ENCODE measurements at regions not wholly inside any gene's neighbourhood (a gene's known extent, or its start where the extent isn't known, plus 50 kb on each side); places are given as distances from the start of the nearest gene placed in this dataset.
A peak's percentile ranks its signal among the peaks of the same experiment; 100 is the strongest.

DNA sequence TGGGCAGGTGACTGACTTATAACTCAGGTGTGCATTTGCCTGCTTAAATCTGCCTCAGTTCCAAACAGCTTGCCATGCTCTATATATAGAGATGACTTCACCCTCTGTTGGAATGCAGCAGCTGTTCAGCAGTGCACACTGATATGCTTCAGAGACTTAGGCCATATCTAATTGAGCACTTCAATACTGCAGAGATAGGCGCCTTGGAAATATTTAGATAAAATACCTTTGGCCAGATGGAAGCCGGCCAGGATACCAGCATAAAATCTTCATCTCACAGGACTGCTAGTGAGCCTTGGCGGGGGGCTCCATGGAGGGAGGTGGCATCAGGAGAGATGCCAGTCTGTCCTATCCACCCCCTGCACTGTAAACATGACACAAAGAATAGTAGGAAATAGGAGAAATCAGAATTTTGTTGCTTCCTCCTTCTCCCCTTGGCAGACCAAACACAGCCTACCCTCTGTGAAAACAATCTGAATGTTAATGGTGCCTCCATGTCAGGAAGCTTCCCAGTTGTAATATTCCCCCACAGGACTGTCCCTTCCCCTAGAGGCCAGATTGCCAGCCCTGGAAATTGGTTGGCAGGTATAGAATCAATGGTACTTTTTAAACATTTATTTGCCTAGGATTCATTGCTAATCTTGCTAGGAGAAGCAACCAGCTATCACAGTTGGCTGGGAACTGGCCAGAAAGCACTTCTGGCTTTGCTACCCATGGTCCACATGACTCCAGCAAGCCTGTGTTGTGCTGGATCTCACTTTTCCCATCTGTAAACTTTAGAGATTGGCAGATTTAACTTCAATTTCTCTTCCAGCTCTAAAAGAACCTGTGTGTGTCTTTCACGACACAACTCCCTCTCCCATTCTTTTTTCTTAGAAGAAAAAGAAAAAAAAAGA, 215.5 kb upstream of the KCNMB2 start:
- Histone ChIP-seq H3K27ac (peak overlapping the region; percentile 1 to 54 (median 38)), H3K27me3 (no peaks in the 10 kb centered on the region), H3K9me3 (no peaks in the 10 kb centered on the region), H3K4me3 (no peak overlapping the region), H3K36me3 (no peaks in the 10 kb centered on the region), H3K4me1 (peaks cover 19% of the 10 kb centered on the region in 2 donors)
- DNase-seq (peak; percentile 33 to 43), ATAC-seq (peak; percentile 99 to 100)
- in situ Hi-C loops (cut with MboI; ENCODE audit: low sequenced_read_pairs in 4 of 4), result no loop called here
- no peak for TF ChIP-seq POLR2A (IDR thresholded peaks at IDR 0.05)
- TF ChIP-seq, protein P1, sequence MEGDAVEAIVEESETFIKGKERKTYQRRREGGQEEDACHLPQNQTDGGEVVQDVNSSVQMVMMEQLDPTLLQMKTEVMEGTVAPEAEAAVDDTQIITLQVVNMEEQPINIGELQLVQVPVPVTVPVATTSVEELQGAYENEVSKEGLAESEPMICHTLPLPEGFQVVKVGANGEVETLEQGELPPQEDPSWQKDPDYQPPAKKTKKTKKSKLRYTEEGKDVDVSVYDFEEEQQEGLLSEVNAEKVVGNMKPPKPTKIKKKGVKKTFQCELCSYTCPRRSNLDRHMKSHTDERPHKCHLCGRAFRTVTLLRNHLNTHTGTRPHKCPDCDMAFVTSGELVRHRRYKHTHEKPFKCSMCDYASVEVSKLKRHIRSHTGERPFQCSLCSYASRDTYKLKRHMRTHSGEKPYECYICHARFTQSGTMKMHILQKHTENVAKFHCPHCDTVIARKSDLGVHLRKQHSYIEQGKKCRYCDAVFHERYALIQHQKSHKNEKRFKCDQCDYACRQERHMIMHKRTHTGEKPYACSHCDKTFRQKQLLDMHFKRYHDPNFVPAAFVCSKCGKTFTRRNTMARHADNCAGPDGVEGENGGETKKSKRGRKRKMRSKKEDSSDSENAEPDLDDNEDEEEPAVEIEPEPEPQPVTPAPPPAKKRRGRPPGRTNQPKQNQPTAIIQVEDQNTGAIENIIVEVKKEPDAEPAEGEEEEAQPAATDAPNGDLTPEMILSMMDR (IDR thresholded peaks at IDR 0.05 in 4 of 5, conservative IDR thresholded peaks at IDR 0.05 in 1 of 5), result peak in 1 of 5 experiments; percentile 20
- intact Hi-C loops (cut with DNase I; ENCODE audit: low total_unique reads), result loop anchor here (5.0 to 10.0 kb wide), 3 partner anchors 47 to 576 kb away; no protein-coding TSS in a partner anchor

DNA sequence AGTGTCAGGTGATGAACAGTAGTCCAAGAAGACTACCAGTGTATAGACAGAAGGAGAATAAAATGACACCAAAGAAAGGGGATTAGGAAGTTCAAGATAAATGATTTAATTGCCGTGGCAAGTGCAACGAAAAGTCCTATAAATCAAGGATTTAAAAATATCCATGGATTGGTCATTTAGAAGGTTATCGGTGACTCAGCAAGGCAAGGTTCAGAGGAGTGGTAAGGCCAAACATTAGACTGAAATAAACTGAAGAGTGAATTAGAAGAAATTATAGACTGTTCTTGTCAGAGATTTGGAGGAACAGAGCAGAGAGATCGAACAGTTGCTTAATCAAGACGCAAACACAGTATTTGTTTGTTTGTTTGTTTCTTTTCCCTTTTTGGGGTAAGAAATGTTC, 211.9 kb upstream of the KCNMB2 start:
- in situ Hi-C loops (cut with MboI; ENCODE audit: low sequenced_read_pairs in 4 of 4), result no loop called here
- intact Hi-C loops (cut with DNase I; ENCODE audit: low total_unique reads), result loop anchor here (5.0 to 10.0 kb wide), 3 partner anchors 43 to 580 kb away; no protein-coding TSS in a partner anchor
- DNase-seq (no peak), ATAC-seq (no peak)
- Histone ChIP-seq H3K27ac (no peak overlapping the region), H3K4me3 (no peak overlapping the region), H3K27me3 (no peaks in the 10 kb centered on the region), H3K9me3 (no peaks in the 10 kb centered on the region), H3K36me3 (no peaks in the 10 kb centered on the region), H3K4me1 (peaks cover 18 to 19% of the 10 kb centered on the region in 2 donors)
- no peak for TF ChIP-seq POLR2A (IDR thresholded peaks at IDR 0.05)
- TF ChIP-seq, protein P1 (IDR thresholded peaks at IDR 0.05 in 4 of 5, conservative IDR thresholded peaks at IDR 0.05 in 1 of 5), result no peak

DNA sequence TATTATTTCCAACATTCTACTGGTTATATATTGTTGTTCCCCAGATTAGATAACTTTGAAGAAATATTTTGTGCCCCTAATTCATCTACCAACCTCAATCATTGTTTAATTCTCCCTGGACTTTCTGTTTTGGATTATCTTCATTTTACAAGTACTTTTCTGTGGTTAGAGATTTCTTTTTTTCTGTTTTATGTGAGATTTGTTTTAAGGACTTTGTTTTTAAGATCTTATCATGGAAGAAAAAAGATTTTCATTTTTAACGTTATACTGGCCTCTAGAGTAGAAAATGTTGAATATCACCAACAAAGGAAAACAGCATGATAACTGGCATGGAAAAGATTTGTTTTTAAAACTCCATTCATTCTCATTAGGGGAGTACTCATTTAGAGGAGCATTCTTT, 210.9 kb upstream of the KCNMB2 start:
- no peak for TF ChIP-seq POLR2A (IDR thresholded peaks at IDR 0.05)
- TF ChIP-seq, protein P1 (IDR thresholded peaks at IDR 0.05 in 4 of 5, conservative IDR thresholded peaks at IDR 0.05 in 1 of 5), result peak in 4 of 5 experiments; percentile 16 to 30 (median 22)
- Histone ChIP-seq H3K27me3 (no peaks in the 10 kb centered on the region), H3K27ac (no peak overlapping the region), H3K4me3 (no peak overlapping the region), H3K9me3 (no peaks in the 10 kb centered on the region), H3K4me1 (peaks cover 8 to 11% of the 10 kb centered on the region in 2 donors), H3K36me3 (no peaks in the 10 kb centered on the region)
- in situ Hi-C loops (cut with MboI; ENCODE audit: low sequenced_read_pairs in 4 of 4), result no loop called here
- DNase-seq (no peak), ATAC-seq (no peak)
- intact Hi-C loops (cut with DNase I; ENCODE audit: low total_unique reads), result loop anchor here (10.0 kb wide), 2 partner anchors 491 to 581 kb away; no protein-coding TSS in a partner anchor

DNA sequence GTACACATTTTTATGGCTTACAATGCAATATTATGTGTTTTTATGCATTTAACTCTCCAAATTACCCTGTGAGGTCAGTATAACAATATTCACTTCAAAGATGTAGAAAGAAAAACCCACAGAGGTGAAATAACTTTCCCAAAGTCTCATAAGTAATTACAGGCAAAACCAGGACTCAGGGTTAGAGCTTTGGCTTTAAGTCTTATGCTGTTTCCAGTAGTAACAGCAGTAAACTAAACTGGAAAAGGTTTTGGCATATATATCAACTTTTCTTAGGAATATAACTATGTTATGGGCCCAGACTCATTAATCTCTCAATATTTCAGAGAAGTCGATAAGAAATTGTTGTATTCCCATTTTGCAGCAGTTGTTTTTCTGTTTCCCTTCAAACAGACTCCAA, 206.3 kb upstream of the KCNMB2 start:
- H3K4me3 ChIP-seq, result no peak overlapping the region
- H3K9me3 ChIP-seq, result no peaks in the 10 kb centered on the region
- H3K36me3 ChIP-seq, result no peaks in the 10 kb centered on the region
- in situ Hi-C loops (cut with MboI; ENCODE audit: low sequenced_read_pairs in 4 of 4) (no loop called here), intact Hi-C loops (cut with DNase I; ENCODE audit: low total_unique reads) (loop anchor here (10.0 kb wide), 2 partner anchors 495 to 585 kb away; no protein-coding TSS in a partner anchor)
- no peak for TF ChIP-seq POLR2A (IDR thresholded peaks at IDR 0.05)
- no peaks in the 10 kb centered on the region for H3K27me3 ChIP-seq
- no peaks in the 10 kb centered on the region for H3K4me1 ChIP-seq
- H3K27ac ChIP-seq, result no peak overlapping the region
- DNase-seq (no peak), ATAC-seq (no peak)

DNA sequence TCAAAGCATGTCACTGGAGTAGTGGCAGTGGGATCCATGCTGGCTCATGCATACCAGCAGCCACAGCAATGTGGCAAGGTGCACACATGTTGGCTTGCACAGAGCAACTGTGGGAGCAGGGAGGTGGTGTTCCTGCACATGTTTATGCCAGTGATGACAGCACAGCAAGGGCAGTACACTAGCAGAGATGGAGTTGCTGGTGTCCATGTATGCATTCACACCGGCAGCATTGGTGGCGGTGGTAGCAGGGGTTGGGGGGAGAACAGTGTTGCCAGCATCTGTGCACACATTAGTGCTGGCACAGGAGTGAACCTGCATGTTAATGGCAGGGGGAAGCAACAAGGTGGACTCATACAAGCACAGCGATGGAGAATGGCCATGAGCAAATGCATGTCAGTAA, 202.0 kb upstream of the KCNMB2 start:
- intact Hi-C loops (cut with DNase I; ENCODE audit: low total_unique reads) (no loop called here), in situ Hi-C loops (cut with MboI; ENCODE audit: low sequenced_read_pairs in 4 of 4) (no loop called here)
- Histone ChIP-seq H3K9me3 (no peaks in the 10 kb centered on the region), H3K4me1 (no peaks in the 10 kb centered on the region), H3K27ac (no peak overlapping the region), H3K27me3 (no peaks in the 10 kb centered on the region), H3K4me3 (no peak overlapping the region), H3K36me3 (no peaks in the 10 kb centered on the region)
- TF ChIP-seq POLR2A (IDR thresholded peaks at IDR 0.05), result no peak
- TF ChIP-seq, protein P1 (IDR thresholded peaks at IDR 0.05 in 4 of 5, conservative IDR thresholded peaks at IDR 0.05 in 1 of 5), result no peak
- ATAC-seq (no peak), DNase-seq (no peak)
